Stimulated activated CD4-positive, alpha-beta T cell treated with anti-CD3 and anti-CD28 coated beads, Interleukin-12 subunit alpha, Interleukin-12 subunit beta, amount 100 ng/mL, for 48 hours (primary cell): ENCODE measurements at regions not wholly inside any gene's neighbourhood (a gene's known extent, or its start where the extent isn't known, plus 50 kb on each side); places are given as distances from the start of the nearest gene placed in this dataset.

ENCODE experiments used
- DNase-seq, 3 donors: peaks; one replicate each; pipeline ENCODE4 v3.0.0-alpha.2; 2020; ENCODE audit warnings: low read depth in 2 of 3, low spot score in 1 of 3

- DNase-seq = no peak
These were observed 170.1 kb upstream of the HAAO start for GRCh38 chr2:42962508-42962953.

- no peak for DNase-seq
These were observed 169.6 kb upstream of the HAAO start for GRCh38 chr2:42961961-42962360.

- no peak for DNase-seq
These were observed 169.0 kb upstream of the HAAO start for GRCh38 chr2:42961385-42961811.

GRCh38 chr2:42960842-42961180 is 168.4 kb upstream of the HAAO start:
- DNase-seq = no peak

GRCh38 chr2:42960002-42960841 is 167.8 kb upstream of the HAAO start:
- no peak for DNase-seq

- DNase-seq = no peak
These were observed 167.0 kb upstream of the HAAO start for GRCh38 chr2:42959234-42960001.

GRCh38 chr2:42958741-42959233 is 166.4 kb upstream of the HAAO start:
- DNase-seq = no peak

- DNase-seq = no peak
These were observed 165.5 kb upstream of the HAAO start for GRCh38 chr2:42957861-42958301.

GRCh38 chr2:42957109-42957860 is 164.9 kb upstream of the HAAO start:
- DNase-seq = no peak

- DNase-seq = no peak
These were observed 162.0 kb upstream of the HAAO start for GRCh38 chr2:42954227-42954962.

GRCh38 chr2:42953216-42953615 is 160.8 kb upstream of the HAAO start:
- no peak for DNase-seq

GRCh38 chr2:42951263-42951938 is 159.0 kb upstream of the HAAO start:
- DNase-seq = no peak

GRCh38 chr2:42949125-42949524 is 156.7 kb upstream of the HAAO start:
- DNase-seq = no peak

GRCh38 chr2:42947809-42948600 is 155.6 kb upstream of the HAAO start:
- DNase-seq = no peak

GRCh38 chr2:42944779-42945415 is 152.5 kb upstream of the HAAO start:
- DNase-seq = no peak

GRCh38 chr2:42942990-42943493 is 150.7 kb upstream of the HAAO start:
- DNase-seq = no peak

GRCh38 chr2:42942214-42942989 is 150.0 kb upstream of the HAAO start:
- no peak for DNase-seq

- no peak for DNase-seq
These were observed 149.3 kb upstream of the HAAO start for GRCh38 chr2:42941633-42942176.
